Panc1 (cell line): ENCODE measurements at regions not wholly inside any gene's neighbourhood (a gene's known extent, or its start where the extent isn't known, plus 50 kb on each side); places are given as distances from the start of the nearest gene placed in this dataset.

ENCODE experiments used
- POLR2AphosphoS5 ChIP-seq: IDR thresholded peaks from 2 replicates; pipeline ENCODE4 v1.6.1; 2012; ENCODE audit warnings: mild to moderate bottlenecking, low read depth, low read length, moderate library complexity
- SIN3A ChIP-seq: IDR thresholded peaks from 2 replicates; pipeline ENCODE4 v1.6.1; 2012; ENCODE audit warnings: low read depth, mild to moderate bottlenecking, low read length, moderate library complexity, borderline replicate concordance; ENCODE audit not compliant: insufficient read depth
- TCF7L2 ChIP-seq: IDR thresholded peaks from 2 replicates; pipeline ENCODE4 v1.6.1; 2011; ENCODE audit warnings: mild to moderate bottlenecking, low read depth, low read length, inconsistent platforms
- TF ChIP-seq, protein P1 (sequence below): fragments of 450-650 bp; IDR thresholded peaks from 2 replicates; pipeline ENCODE4 v1.5.1; 2017; ENCODE audit warnings: mild to moderate bottlenecking
- TF ChIP-seq, protein P2 (sequence below), 2 experiments: IDR thresholded peaks; 2 replicates each; pipeline ENCODE4 v1.6.1; 2011 to 2012; ENCODE audit warnings: low read depth in 2 of 2, control low read depth in 1 of 2, low read length in 1 of 2, mild to moderate bottlenecking in 1 of 2, moderate library complexity in 1 of 2; ENCODE audit not compliant: insufficient read depth in 1 of 2

DNA sequence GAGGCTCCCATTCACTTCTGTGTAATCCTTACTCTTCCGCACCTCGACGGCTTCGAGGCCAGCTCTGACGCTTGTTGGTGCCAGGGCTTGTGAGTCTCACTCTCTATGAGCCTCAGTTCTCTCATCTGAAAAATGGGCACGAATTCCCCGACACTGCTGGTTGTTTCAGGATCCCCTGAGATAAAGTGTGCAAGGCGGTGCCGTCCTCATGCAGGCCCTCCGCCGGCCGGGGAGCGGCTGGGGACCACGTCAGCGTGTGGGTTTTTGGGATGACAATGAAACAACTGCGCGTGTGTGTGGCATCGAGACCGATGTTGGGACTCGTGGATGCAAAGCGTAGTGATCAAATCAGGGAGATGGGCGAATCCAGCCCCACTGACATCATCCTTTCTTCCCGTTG, 75.6 kb downstream of the FOXL3 start:
- TF ChIP-seq, protein P1, sequence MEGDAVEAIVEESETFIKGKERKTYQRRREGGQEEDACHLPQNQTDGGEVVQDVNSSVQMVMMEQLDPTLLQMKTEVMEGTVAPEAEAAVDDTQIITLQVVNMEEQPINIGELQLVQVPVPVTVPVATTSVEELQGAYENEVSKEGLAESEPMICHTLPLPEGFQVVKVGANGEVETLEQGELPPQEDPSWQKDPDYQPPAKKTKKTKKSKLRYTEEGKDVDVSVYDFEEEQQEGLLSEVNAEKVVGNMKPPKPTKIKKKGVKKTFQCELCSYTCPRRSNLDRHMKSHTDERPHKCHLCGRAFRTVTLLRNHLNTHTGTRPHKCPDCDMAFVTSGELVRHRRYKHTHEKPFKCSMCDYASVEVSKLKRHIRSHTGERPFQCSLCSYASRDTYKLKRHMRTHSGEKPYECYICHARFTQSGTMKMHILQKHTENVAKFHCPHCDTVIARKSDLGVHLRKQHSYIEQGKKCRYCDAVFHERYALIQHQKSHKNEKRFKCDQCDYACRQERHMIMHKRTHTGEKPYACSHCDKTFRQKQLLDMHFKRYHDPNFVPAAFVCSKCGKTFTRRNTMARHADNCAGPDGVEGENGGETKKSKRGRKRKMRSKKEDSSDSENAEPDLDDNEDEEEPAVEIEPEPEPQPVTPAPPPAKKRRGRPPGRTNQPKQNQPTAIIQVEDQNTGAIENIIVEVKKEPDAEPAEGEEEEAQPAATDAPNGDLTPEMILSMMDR, result no peak
- no peak for TF ChIP-seq TCF7L2
- TF ChIP-seq, protein P2, sequence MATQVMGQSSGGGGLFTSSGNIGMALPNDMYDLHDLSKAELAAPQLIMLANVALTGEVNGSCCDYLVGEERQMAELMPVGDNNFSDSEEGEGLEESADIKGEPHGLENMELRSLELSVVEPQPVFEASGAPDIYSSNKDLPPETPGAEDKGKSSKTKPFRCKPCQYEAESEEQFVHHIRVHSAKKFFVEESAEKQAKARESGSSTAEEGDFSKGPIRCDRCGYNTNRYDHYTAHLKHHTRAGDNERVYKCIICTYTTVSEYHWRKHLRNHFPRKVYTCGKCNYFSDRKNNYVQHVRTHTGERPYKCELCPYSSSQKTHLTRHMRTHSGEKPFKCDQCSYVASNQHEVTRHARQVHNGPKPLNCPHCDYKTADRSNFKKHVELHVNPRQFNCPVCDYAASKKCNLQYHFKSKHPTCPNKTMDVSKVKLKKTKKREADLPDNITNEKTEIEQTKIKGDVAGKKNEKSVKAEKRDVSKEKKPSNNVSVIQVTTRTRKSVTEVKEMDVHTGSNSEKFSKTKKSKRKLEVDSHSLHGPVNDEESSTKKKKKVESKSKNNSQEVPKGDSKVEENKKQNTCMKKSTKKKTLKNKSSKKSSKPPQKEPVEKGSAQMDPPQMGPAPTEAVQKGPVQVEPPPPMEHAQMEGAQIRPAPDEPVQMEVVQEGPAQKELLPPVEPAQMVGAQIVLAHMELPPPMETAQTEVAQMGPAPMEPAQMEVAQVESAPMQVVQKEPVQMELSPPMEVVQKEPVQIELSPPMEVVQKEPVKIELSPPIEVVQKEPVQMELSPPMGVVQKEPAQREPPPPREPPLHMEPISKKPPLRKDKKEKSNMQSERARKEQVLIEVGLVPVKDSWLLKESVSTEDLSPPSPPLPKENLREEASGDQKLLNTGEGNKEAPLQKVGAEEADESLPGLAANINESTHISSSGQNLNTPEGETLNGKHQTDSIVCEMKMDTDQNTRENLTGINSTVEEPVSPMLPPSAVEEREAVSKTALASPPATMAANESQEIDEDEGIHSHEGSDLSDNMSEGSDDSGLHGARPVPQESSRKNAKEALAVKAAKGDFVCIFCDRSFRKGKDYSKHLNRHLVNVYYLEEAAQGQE (IDR thresholded peaks at IDR 0.05; ENCODE audit: insufficient read depth in 1 of 2, low read depth in 2 of 2, low read length in 1 of 2), result no peak
- no peak for TF ChIP-seq SIN3A
- TF ChIP-seq POLR2AphosphoS5, result no peak
